Pons (tissue), 1 donor: ENCODE measurements at regions not wholly inside any gene's neighbourhood (a gene's known extent, or its start where the extent isn't known, plus 50 kb on each side); places are given as distances from the start of the nearest gene placed in this dataset.

Experiments used
- DNase-seq: peaks from one replicate; pipeline ENCODE4 v3.0.0-alpha.2; 2016; ENCODE audit warnings: low spot score

GRCh38 chr4:111797455-111798163 lies 347.6 kb upstream of the FAM241A start:
- no peak for DNase-seq

- no peak for DNase-seq
These were observed 346.4 kb upstream of the FAM241A start for GRCh38 chr4:111798840-111799239.

GRCh38 chr4:111800551-111800950 lies 344.7 kb upstream of the FAM241A start:
- no peak for DNase-seq

- no peak for DNase-seq
These were observed 343.1 kb upstream of the FAM241A start for GRCh38 chr4:111802191-111802590.

- no peak for DNase-seq
These were observed 338.9 kb upstream of the FAM241A start for GRCh38 chr4:111806331-111806730.

GRCh38 chr4:111807576-111807975 lies 337.7 kb upstream of the FAM241A start:
- DNase-seq = no peak

GRCh38 chr4:111808174-111808573 lies 337.1 kb upstream of the FAM241A start:
- no peak for DNase-seq

GRCh38 chr4:111811661-111812060 lies 333.6 kb upstream of the FAM241A start:
- no peak for DNase-seq

GRCh38 chr4:111812114-111812513 lies 333.1 kb upstream of the FAM241A start:
- no peak for DNase-seq

- DNase-seq = no peak
These were observed 332.5 kb upstream of the FAM241A start for GRCh38 chr4:111812760-111813159.

- no peak for DNase-seq
These were observed 331.6 kb upstream of the FAM241A start for GRCh38 chr4:111813555-111814140.

- no peak for DNase-seq
These were observed 330.3 kb upstream of the FAM241A start for GRCh38 chr4:111814961-111815360.

GRCh38 chr4:111821342-111821741 lies 323.9 kb upstream of the FAM241A start:
- no peak for DNase-seq

GRCh38 chr4:111836601-111837000 lies 308.7 kb upstream of the FAM241A start:
- no peak for DNase-seq

GRCh38 chr4:111837761-111838160 lies 307.5 kb upstream of the FAM241A start:
- DNase-seq = no peak

- peak; percentile 68 for DNase-seq
These were observed 306.8 kb upstream of the FAM241A start for GRCh38 chr4:111838406-111838930.

- DNase-seq = peak; percentile 93
These were observed 306.1 kb upstream of the FAM241A start for GRCh38 chr4:111839141-111839540.

GRCh38 chr4:111842336-111842735 lies 302.9 kb upstream of the FAM241A start:
- DNase-seq = no peak

- DNase-seq = no peak
These were observed 297.8 kb upstream of the FAM241A start for GRCh38 chr4:111847296-111848008.

GRCh38 chr4:111849746-111850284 lies 295.4 kb upstream of the FAM241A start:
- no peak for DNase-seq

GRCh38 chr4:111854494-111855087 lies 290.7 kb upstream of the FAM241A start:
- DNase-seq = peak; percentile 67

- DNase-seq = no peak
These were observed 289.9 kb upstream of the FAM241A start for GRCh38 chr4:111855308-111855707.
